ENCODE measurements at regions not wholly inside any gene's neighbourhood (a gene's known extent, or its start where the extent isn't known, plus 50 kb on each side); places are given as distances from the start of the nearest gene placed in this dataset.

GRCh38 chr13:75129331-75129730 lies 352.6 kb downstream of the TBC1D4 start:
- Histone ChIP-seq H3K27me3 (ENCODE audit: control insufficient read depth in 1 of 2, insufficient read depth in 2 of 2, low read length in 2 of 2) (no peaks in the 10 kb centered on the region), H2AFZ (ENCODE audit: low read length) (no peak overlapping the region), H3K4me2 (ENCODE audit: low read depth, low read length) (no peak overlapping the region), H3K4me1 (ENCODE audit: insufficient read depth, low read length) (no peaks in the 10 kb centered on the region), H4K20me1 (ENCODE audit: insufficient read depth, low read length) (no peaks in the 10 kb centered on the region), H3K79me2 (ENCODE audit: insufficient read depth, low read length) (no peaks in the 10 kb centered on the region), H3K4me3 (replicated peaks in 1 of 3; ENCODE audit: insufficient read depth in 1 of 3, low read depth in 2 of 3, low read length in 3 of 3) (no peak overlapping the region), H3K9me3 (ENCODE audit: low read length) (no peaks in the 10 kb centered on the region), H3K27ac (ENCODE audit: extremely low read length, insufficient read depth, low read length) (no peak overlapping the region), H3K36me3 (replicated peaks in 1 of 2; ENCODE audit: control insufficient read depth in 1 of 2, insufficient read depth in 2 of 2, low read length in 2 of 2) (no peaks in the 10 kb centered on the region), H3K9ac (ENCODE audit: insufficient read depth, low read depth, low read length) (no peak overlapping the region)
- WGBS (ENCODE audit: low lambda C conversion rate), result 0% methylated on average over 1 of the region's 1 CpG
- POLR2A ChIA-PET, result no interaction called here
- BruUV-seq (replicated peaks), result no TSS peak
- CTCF ChIA-PET (ENCODE audit: low intra/inter-chr PET ratio, low total read pairs), result no interaction called here
- FAIRE-seq, result no peak
- no peak for DNase-seq (ENCODE audit: low spot score)
- ATAC-seq, result no peak
- intact Hi-C loops (cut with micrococcal nuclease; ENCODE audit: unreplicated experiment), result no loop called here
- in situ Hi-C loops (cut with HindIII; ENCODE audit: extremely low pct_ligation_motif_present, low pct_unique_long_range_greater_than_20kb), result no loop called here
- TF ChIP-seq GTF3A (CRISPR knock-in tag; conservative IDR thresholded peaks at IDR 0.05) (no peak), GATAD2A (CRISPR knock-in tag; IDR thresholded peaks at IDR 0.05) (no peak), CENPBD1 (CRISPR knock-in tag; IDR thresholded peaks at IDR 0.05; ENCODE audit: borderline replicate concordance, low read depth) (no peak), XBP1 (CRISPR knock-in tag; IDR thresholded peaks at IDR 0.05) (no peak), ZIK1 (CRISPR knock-in tag; IDR thresholded peaks at IDR 0.05; ENCODE audit: borderline replicate concordance, low read depth) (no peak), KMT2A (CRISPR knock-in tag; IDR thresholded peaks at IDR 0.05) (no peak), ZHX2 (IDR thresholded peaks at IDR 0.05; ENCODE audit: low read depth) (no peak), ZHX2 (CRISPR knock-in tag; IDR thresholded peaks at IDR 0.05; ENCODE audit: borderline replicate concordance) (no peak), RAD51 (IDR thresholded peaks at IDR 0.05; ENCODE audit: borderline replicate concordance) (no peak), ZNF256 (CRISPR knock-in tag; conservative IDR thresholded peaks at IDR 0.05) (no peak), RFXAP (CRISPR knock-in tag; IDR thresholded peaks at IDR 0.05; ENCODE audit: borderline replicate concordance) (no peak), RARA (CRISPR knock-in tag; IDR thresholded peaks at IDR 0.05) (no peak), EEA1 (CRISPR knock-in tag; IDR thresholded peaks at IDR 0.05; ENCODE audit: borderline replicate concordance) (no peak), PAWR (CRISPR knock-in tag; IDR thresholded peaks at IDR 0.05; ENCODE audit: borderline replicate concordance) (no peak), HIVEP1 (CRISPR knock-in tag; IDR thresholded peaks at IDR 0.05) (no peak), ZNF879 (CRISPR knock-in tag; IDR thresholded peaks at IDR 0.05) (no peak), PRPF4 (IDR thresholded peaks at IDR 0.05; ENCODE audit: low read depth, low read length, poor library complexity, severe bottlenecking) (no peak), ZNF687 (CRISPR knock-in tag; IDR thresholded peaks at IDR 0.05) (no peak)
